ENCODE measurements at regions not wholly inside any gene's neighbourhood (a gene's known extent, or its start where the extent isn't known, plus 50 kb on each side); places are given as distances from the start of the nearest gene placed in this dataset.
"Not testable (repeated sequence)": the region's sequence is repeated elsewhere in the genome, so short reads cannot be mapped to it uniquely, and the experiment has no call there.

GRCh38 chr11:11717064-11717725 is 95.4 kb upstream of the GALNT18 start:
- no peak for DNase-seq (ENCODE audit: low read depth)

GRCh38 chr11:11715075-11715474 is 93.3 kb upstream of the GALNT18 start:
- DNase-seq (ENCODE audit: low read depth): not testable (repeated sequence)

DNA sequence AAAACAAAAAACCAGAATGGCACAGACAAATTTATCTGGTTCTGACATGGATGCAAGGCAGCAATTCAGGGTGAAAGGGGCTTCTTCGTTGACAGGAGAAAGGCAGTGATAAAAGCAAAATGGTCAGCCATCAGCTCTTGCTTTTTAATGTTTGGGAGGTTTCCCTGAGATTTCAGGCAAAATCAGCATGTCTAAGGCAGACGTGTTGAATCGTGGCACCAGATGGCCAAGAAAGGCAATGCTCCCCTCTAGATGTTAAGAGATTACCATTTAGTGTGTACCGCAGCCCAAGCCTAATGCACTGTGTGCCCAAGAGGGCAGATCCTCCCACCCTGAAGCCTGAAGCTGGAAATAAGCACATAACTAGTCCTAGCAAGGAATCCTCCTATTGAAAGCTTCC is 88.8 kb upstream of the GALNT18 start:
- DNase-seq (ENCODE audit: low read depth): no peak

DNA sequence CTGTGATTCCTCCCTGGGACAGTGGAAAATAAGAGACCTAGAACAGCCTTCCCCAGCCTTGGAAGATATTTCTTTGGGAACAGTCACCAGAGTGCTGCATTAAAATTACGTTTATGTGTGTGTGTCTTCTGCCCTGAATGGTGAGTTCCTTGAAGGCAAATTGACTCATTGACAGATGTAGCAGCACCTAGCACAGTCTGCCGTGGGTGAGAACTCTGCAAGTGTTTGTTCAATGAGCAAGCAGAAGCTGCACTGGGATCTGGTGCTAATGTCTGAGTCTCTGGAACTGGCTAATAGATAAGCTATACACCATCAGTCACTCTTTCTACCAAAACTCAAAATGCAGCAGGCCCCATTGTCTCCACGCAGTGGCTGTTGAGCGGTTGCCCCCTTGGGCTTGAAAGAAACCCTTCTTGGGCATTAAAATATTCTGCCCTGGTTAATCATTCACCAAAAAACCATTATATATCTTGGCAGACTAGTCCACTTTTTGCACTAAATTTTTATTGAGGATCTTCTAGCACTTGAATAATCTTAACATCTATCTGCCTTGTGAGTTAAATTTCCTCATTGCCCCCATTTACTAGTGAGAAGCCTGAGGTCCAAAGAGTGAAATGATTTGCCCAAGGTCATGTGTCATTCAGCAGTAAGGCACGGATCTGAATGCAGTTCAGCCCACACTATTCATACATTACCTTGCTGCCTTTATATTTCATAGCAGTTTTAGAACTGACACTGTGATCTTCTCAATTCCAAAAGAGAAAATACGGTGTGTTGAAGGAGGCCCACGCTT is 87.8 kb upstream of the GALNT18 start:
- no peak for DNase-seq (ENCODE audit: low read depth)

DNA sequence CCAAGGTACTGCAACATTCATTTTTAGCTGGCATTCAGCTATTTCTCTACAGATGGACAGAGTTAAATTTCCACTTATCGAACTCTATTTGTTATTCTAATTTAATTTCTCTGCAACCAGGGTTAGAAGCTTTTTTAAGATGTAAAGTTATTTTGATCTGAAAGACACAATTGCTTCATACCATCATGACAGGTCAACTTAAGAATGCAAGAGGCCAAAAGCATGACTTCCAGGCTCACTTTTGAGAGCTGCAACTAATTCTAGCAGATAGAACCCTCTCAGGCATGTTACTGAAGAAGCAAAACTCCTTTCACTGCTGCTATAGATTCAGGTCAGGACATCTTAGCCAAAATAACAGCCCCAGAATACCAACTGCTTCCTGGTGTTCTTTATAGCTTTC is 86.5 kb upstream of the GALNT18 start:
- DNase-seq (ENCODE audit: low read depth): no peak

DNA sequence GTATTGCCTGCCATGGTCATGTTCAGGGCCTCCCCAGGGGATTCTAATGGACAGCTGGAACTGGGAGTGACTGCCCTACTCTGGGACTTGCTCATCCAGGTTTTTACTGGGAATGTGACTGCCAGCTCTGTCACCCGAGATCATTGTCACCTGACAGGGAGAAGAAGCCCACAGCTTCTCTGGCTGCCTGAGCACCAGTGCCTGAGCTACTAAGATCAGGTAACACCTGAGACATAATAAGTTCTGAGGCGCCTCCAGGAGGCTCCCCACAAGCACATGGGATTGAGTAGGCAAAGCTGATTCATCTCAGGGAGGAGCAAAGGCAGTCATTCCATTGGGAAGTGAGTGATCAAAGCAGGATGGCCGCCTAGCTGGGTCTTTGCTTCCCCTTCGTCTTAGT is 84.2 kb upstream of the GALNT18 start:
- DNase-seq (ENCODE audit: low read depth): no peak

DNA sequence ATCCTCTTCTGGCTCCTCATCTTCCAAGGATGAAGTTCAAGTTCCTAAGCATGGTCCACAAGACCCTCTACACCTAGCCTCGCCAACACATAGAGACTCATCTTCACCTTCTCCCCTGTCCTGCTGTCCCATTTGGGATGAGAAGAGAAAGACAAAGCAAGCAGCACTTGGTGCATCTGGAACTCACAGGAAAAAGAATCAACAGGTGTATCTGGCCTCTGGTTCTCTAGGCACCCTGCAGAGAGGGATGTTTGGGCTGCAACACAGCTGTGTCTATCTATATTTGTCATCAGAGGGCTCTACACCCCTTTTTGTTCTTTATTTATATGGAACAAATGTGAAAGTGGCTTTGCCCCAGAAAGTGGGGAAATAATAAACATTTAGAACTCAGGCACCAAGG is 82.1 kb upstream of the GALNT18 start:
- DNase-seq (ENCODE audit: low read depth): no peak

GRCh38 chr11:11701070-11701469 is 79.3 kb upstream of the GALNT18 start:
- no peak for DNase-seq (ENCODE audit: low read depth)

GRCh38 chr11:11697796-11698195 is 76.0 kb upstream of the GALNT18 start:
- DNase-seq (ENCODE audit: low read depth): no peak

GRCh38 chr11:11691296-11692151 is 69.7 kb upstream of the GALNT18 start:
- no peak for DNase-seq (ENCODE audit: low read depth)

DNA sequence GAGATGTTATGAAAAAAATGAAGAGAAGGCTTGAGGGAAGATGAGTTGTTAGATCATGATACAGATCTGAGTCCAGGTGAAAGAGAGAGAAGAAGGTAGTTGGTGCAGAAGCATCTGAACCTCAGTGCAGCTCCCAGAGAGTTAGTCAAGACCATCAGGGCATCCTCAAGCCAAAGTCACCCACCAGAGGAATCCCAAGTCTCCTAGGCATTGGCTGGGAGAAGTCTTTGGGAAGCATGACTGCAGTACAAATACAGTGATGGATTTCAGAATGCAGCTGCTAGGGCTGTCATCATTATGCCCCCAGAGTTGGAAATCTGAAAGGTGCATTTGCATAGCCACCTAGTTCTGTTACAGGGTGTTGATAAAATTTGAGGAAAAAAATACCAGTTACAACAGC is 59.7 kb upstream of the GALNT18 start:
- no peak for DNase-seq (ENCODE audit: low read depth)

GRCh38 chr11:11677672-11678356 is 56.0 kb upstream of the GALNT18 start:
- DNase-seq (ENCODE audit: low read depth): no peak

DNA sequence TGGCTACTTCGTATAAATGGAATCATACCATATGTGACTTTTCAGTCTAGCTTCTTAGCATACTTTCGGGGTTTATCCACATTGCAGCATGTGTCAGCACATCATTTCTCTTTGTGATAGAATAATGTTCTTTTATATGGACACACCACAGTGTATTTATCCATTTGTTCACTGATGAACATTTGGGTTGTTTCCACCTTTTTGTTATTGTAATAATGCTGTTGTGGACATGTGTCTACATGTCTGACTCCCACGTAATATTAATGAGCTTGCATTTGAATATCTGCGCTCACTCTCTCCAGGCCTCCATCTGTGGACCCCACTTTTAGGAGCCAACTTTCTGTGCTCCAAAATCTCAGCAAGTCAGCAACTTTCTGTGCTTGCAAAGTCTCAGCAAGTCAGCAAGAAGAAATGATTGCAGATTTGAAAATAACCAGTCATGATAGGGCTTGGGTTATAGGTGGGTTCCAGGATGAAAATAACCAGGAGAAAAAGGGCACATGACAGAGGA is 53.9 kb upstream of the GALNT18 start:
- no peak for DNase-seq (ENCODE audit: low read depth)

DNA sequence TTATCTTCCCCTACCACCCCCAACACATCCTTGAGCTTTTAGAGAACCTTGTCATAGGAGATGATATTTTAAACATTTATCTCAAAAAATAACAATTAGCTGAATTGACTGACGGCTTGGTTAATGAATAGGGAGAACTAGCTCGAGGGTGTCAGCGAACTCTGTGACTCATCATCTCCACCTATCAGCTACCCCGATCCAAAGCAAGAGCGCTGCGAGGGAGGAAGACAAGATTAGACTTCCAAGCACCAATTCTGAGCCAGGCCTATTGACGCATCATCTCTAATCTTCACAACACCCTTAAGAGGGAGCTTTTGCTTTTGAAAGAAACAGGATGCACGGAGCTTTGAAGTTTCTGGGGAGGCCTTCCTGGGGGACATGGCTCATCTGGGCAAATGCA is 51.0 kb upstream of the GALNT18 start:
- DNase-seq (ENCODE audit: low read depth): no peak

DNA sequence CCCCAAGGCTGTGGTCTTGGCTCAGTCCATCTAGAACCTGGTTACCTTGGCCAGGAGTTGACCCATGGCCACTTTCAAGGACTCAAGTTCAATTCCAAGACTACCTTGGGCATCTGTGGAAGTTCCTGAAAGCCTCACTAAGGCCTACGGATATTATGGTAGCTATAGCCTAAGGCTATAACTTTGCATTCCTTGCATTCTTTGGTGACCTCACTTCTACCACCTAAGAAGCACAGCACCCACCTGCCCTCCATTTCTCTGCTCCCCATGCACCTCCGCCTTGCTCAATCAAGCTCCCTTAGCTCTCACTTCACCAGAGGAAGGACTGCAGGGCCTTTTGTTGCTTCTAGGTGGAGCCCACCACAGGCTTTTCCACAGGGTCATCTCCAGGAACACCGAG is 50.3 kb upstream of the GALNT18 start:
- no peak for DNase-seq (ENCODE audit: low read depth)

All from non-pigmented ciliary epithelial cell (primary cell).